DOHH2 (cell line): ENCODE measurements at regions not wholly inside any gene's neighbourhood (a gene's known extent, or its start where the extent isn't known, plus 50 kb on each side); places are given as distances from the start of the nearest gene placed in this dataset.

ENCODE experiments used
- H3F3A ChIP-seq: fragments of 200-600 bp; sonication (generic), shearing (Covaris generic); 2 replicates; pipeline ENCODE4 v1.6.0; 2016; ENCODE audit warnings: antibody characterized with exemption, mild to moderate bottlenecking; ENCODE audit not compliant: control insufficient read depth, insufficient read depth
- H3K27ac ChIP-seq: fragments of 200-600 bp; sonication (generic); 2 replicates; pipeline ENCODE4 v1.5.1; 2014; ENCODE audit warnings: low read depth, mild to moderate bottlenecking, low read length, moderate library complexity
- H3K27me3 ChIP-seq: fragments of 200-600 bp; sonication (generic); 2 replicates; pipeline ENCODE4 v1.6.1; 2014; ENCODE audit warnings: mild to moderate bottlenecking, low read length, mixed read lengths; ENCODE audit not compliant: control insufficient read depth
- H3K36me3 ChIP-seq: fragments of 200-600 bp; sonication (generic); 2 replicates; pipeline ENCODE4 v1.6.1; 2014; ENCODE audit warnings: mild to moderate bottlenecking, low read length, moderate library complexity, mixed read lengths; ENCODE audit not compliant: control insufficient read depth
- H3K4me1 ChIP-seq: fragments of 200-600 bp; sonication (generic); 2 replicates; pipeline ENCODE4 v1.6.1; 2014; ENCODE audit warnings: mild to moderate bottlenecking, low read length, mixed read lengths; ENCODE audit not compliant: control insufficient read depth
- H3K4me2 ChIP-seq: fragments of 200-600 bp; sonication (generic); 2 replicates; pipeline ENCODE4 v1.6.0; 2014; ENCODE audit warnings: mild to moderate bottlenecking, low read length, moderate library complexity
- H3K4me3 ChIP-seq: fragments of 200-600 bp; sonication (generic); 2 replicates; pipeline ENCODE4 v1.5.1; 2014; ENCODE audit warnings: mild to moderate bottlenecking, low read length, mixed read lengths
- H3K79me2 ChIP-seq: fragments of 200-600 bp; sonication (generic); 2 replicates; pipeline ENCODE4 v1.6.1; 2014; ENCODE audit warnings: mild to moderate bottlenecking, low read length, mixed read lengths; ENCODE audit not compliant: control insufficient read depth
- H3K9me2 ChIP-seq: fragments of 200-600 bp; sonication (generic); replicated peaks from 2 replicates; pipeline ENCODE4 v1.6.1; 2014; ENCODE audit warnings: mild to moderate bottlenecking, low read length, mixed read lengths; ENCODE audit not compliant: control insufficient read depth
- H3K9me3 ChIP-seq: fragments of 200-600 bp; sonication (generic); 2 replicates; pipeline ENCODE4 v1.6.1; 2014; ENCODE audit warnings: antibody characterized with exemption, low read length, mixed read lengths; ENCODE audit not compliant: control insufficient read depth, insufficient read depth
- H4K20me1 ChIP-seq: fragments of 200-600 bp; sonication (generic); 2 replicates; pipeline ENCODE4 v1.6.0; 2014; ENCODE audit warnings: low read depth, mild to moderate bottlenecking, antibody characterized with exemption, low read length, moderate library complexity; ENCODE audit not compliant: control insufficient read depth, insufficient read depth
- EZH2phosphoT487 ChIP-seq: fragments of 200-600 bp; sonication (generic); IDR thresholded peaks from 2 replicates; pipeline ENCODE4 v1.6.1; 2017; ENCODE audit warnings: borderline replicate concordance, mild to moderate bottlenecking, antibody characterized with exemption, low read length, moderate library complexity, mixed read lengths
- TF ChIP-seq, protein P1 (sequence below): fragments of 200-600 bp; sonication (generic); IDR thresholded peaks from one replicate; pipeline ENCODE4 v1.5.1; 2014; ENCODE audit warnings: antibody characterized with exemption, mild to moderate bottlenecking, low read depth, low read length; ENCODE audit not compliant: poor library complexity, severe bottlenecking

DNA sequence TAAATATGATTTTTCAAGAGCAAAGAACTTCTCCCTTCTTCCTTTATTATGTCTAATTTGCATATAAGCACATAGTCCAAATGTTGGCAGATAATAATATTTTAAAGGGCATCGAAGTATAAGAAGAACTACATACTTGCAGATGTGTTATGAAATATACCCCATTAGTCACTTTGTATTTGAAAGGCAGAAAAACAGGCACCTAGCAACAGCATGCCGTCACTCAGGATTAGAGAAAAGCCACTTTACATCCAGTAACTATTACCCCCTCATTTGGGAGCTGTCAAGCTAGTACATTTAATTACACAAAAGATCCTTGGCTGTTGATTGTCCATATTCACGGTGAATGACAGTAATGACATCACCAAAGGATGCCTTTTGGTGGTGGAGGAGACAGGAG, 99.3 kb upstream of the ARMC2 start:
- H3K27me3 ChIP-seq: peaks cover 32% of the 10 kb centered on the region
- no peaks in the 10 kb centered on the region for H4K20me1 ChIP-seq
- no peak overlapping the region for H3K4me3 ChIP-seq
- H3K4me1 ChIP-seq: no peaks in the 10 kb centered on the region
- no peaks in the 10 kb centered on the region for H3K79me2 ChIP-seq
- H3K9me3 ChIP-seq: no peaks in the 10 kb centered on the region
- H3K36me3 ChIP-seq: no peaks in the 10 kb centered on the region
- no peak overlapping the region for H3K27ac ChIP-seq
- no peaks in the 10 kb centered on the region for H3F3A ChIP-seq
- H3K4me2 ChIP-seq: no peak overlapping the region
- TF ChIP-seq EZH2phosphoT487: no peak
- TF ChIP-seq, protein P1, sequence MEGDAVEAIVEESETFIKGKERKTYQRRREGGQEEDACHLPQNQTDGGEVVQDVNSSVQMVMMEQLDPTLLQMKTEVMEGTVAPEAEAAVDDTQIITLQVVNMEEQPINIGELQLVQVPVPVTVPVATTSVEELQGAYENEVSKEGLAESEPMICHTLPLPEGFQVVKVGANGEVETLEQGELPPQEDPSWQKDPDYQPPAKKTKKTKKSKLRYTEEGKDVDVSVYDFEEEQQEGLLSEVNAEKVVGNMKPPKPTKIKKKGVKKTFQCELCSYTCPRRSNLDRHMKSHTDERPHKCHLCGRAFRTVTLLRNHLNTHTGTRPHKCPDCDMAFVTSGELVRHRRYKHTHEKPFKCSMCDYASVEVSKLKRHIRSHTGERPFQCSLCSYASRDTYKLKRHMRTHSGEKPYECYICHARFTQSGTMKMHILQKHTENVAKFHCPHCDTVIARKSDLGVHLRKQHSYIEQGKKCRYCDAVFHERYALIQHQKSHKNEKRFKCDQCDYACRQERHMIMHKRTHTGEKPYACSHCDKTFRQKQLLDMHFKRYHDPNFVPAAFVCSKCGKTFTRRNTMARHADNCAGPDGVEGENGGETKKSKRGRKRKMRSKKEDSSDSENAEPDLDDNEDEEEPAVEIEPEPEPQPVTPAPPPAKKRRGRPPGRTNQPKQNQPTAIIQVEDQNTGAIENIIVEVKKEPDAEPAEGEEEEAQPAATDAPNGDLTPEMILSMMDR: no peak
- H3K9me2 ChIP-seq: no peaks in the 10 kb centered on the region

DNA sequence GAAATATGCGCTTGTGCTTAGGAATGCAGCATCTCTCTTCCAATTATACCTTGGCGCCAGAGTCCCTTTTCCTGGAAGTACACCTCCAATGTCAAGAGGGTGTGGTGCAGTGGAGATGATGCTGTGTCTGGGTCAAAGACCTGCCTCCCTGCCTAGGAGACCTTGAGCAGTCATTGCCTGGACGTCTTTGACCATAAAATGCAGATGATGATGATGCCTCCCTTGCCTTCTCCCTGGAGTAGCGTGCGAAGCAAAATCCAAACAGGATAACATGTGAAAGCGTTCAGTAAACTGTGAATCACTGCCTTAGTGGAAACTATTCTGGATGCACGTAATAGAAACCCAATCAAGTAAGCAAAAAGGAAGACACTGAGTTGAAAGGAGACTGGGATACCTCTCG, 97.4 kb upstream of the ARMC2 start:
- Histone ChIP-seq H4K20me1 (no peaks in the 10 kb centered on the region), H3K79me2 (no peaks in the 10 kb centered on the region), H3K9me2 (no peaks in the 10 kb centered on the region), H3K9me3 (no peaks in the 10 kb centered on the region), H3K27ac (no peak overlapping the region), H3K4me3 (no peak overlapping the region), H3K4me1 (no peaks in the 10 kb centered on the region), H3F3A (no peaks in the 10 kb centered on the region), H3K4me2 (no peak overlapping the region), H3K36me3 (no peaks in the 10 kb centered on the region), H3K27me3 (peaks cover 28% of the 10 kb centered on the region)
- no peak for TF ChIP-seq EZH2phosphoT487
- TF ChIP-seq, protein P1: no peak

GRCh38 chr6:108751282-108751681, 96.9 kb upstream of the ARMC2 start:
- Histone ChIP-seq H3K9me2 (no peaks in the 10 kb centered on the region), H3K79me2 (no peaks in the 10 kb centered on the region), H3K4me3 (no peak overlapping the region), H4K20me1 (no peaks in the 10 kb centered on the region), H3K4me2 (no peak overlapping the region), H3K36me3 (no peaks in the 10 kb centered on the region), H3F3A (no peaks in the 10 kb centered on the region), H3K27me3 (peaks cover 26% of the 10 kb centered on the region), H3K4me1 (no peaks in the 10 kb centered on the region), H3K9me3 (no peaks in the 10 kb centered on the region), H3K27ac (no peak overlapping the region)
- no peak for TF ChIP-seq EZH2phosphoT487
- TF ChIP-seq, protein P1: no peak
